GM21825 (cell line): ENCODE measurements at regions not wholly inside any gene's neighbourhood (a gene's known extent, or its start where the extent isn't known, plus 50 kb on each side); places are given as distances from the start of the nearest gene placed in this dataset.
"Not testable (repeated sequence)": the region's sequence is repeated elsewhere in the genome, so short reads cannot be mapped to it uniquely, and the experiment has no call there.

Experiments used
- ATAC-seq: cut with Tn5 transposase; IDR thresholded peaks from one replicate; pipeline ENCODE4 v1.9.1; 2021; ENCODE audit warnings: mild to moderate bottlenecking, moderate library complexity; ENCODE audit not compliant: unreplicated experiment

DNA sequence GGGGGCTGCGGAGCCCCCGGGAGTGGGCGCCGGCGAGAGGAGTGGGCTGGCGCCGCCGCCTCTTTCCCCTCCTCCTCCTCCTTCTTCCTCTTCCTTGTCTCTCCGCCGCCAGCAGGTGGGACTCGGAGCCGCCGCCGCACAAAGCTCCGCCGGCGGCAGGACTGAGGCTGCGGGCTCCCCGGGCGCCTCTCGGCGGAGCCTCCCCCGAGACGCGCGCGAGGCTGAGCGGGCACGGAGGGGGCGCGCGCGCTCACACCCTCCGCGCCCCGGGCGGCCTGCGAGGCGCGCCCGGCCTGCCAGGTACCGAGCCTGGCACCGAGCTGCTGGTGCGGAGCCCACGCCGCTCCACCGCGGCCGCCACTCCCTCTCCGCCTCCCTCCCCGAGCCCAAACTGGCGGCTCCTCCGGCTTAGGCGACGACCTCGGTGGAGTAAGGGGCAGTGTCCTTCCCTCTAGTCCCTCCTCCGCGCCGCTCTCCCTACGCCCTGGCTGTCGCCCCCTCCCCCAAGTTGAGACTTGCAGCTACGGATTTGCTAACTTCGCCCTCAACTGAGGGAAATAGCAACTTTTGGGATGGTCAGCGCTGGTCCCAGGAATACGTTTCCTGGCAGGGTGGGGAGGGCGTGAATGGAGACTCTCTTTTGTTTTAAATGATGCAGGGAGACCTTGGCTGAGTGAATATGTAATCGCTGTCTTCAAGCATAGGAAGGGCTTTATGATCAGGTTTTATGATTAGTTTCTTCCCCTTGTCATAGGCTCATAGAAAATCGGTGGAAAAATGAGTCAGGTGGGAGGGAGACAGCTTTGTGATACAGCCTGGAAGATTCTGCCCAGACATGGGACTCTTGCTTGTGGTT, 199.5 kb upstream of the CAND1 start:
- ATAC-seq = no peak

DNA sequence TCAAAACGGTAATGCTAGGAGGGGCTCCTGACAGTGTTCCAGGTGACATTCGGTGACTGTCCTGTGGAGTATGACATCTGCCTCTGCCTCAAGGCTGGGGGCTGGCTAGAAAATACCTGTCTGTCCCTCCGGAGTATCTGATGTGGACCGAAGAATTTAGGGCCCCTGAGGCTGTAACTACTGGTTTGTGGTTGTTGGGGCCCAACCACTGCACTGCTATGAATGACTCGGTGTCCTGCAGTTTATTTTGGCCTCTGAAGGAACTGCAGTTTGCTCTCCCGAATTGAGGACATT, 198.9 kb upstream of the CAND1 start:
- no peak for ATAC-seq

DNA sequence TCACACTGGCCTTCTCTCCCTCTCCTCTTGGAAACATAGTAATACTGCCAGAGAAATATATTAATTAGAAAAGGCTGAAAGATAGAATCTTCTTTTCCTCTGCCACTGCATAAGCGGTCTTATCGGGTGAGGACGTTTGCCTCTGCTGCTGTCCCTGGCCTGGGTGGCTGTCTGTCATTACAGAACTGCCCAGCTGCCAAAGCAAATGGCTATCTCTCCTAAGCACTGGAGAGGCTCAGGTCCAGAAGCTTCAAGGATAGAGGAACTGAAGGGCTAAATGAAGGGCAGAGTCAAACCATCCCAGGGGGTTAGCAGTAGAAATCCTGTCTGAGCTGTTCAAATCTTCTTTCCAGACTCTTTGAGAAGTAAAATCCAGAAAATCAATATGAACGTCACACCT, 198.6 kb upstream of the CAND1 start:
- ATAC-seq = no peak

DNA sequence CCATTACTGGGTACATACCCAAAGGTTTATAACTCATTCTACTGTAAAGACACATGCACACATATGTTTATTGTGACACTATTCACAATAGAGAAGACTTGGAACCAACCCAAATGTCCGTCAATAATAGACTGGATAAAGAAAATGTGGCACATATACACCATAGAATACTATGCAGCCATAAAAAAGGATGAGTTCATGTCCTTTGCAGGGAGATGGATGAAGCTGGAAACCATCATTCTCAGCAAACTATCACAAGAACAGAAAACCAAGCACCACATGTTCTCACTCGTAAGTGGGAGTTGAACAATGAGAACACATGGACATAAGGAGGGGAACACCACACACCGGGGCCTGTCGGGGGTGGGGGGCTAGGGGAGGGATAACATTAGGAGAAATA, 196.9 kb upstream of the CAND1 start:
- not testable (repeated sequence) for ATAC-seq

DNA sequence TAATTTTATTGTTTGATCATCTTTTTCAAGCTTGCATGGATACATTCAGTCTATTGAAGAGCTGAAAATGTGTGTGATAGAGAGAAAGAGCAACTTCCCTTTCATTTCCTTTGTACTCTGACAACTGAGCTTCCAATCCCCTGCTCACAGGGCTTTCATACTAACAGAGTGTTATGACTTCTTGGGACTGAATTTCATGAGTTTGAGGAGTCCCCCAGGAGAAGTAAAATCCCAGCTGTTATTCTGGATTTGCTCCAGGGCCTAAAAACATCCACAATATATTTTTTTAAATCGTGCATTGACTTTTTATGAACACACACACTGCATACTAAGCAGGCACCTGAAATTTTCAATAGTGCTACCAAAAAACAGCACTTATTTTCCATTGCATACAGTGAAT, 195.8 kb upstream of the CAND1 start:
- ATAC-seq = no peak

DNA sequence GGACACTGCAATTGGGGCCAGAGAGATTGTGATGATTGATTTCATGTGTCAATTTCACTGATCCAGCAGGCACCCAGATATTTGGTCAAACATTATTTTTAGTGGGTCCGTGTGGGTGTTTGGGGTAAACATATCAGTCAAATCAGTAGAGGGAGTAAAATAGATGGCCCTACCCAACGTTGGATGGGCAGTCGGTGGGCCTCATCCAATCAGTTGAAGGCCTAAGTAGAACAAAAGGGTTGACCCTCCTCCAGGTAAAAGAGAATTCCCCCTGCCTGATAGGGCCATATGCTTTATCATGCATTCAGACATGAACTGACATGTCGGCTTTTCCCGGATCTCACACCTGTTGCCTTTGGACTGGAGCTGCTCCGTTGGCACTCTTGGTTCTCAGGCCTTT, 195.1 kb upstream of the CAND1 start:
- ATAC-seq = no peak

DNA sequence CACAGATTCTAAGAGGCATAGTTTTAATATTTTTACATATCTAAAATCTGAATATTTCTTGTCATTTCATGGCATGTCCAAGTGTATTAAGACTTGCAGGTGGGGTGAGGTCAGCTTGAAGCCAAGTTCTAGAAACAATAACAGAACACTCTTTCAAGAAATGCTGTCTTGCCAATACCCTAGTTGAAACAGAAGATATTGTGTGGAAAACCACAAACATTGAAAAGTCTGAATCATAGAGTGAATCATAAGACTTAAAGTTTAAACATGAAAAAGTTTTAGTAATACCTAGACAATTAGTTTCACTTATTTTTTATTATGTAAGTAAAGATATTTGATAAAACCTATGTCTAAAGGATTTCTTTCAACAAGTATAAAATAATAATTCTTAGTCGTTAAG, 191.5 kb upstream of the CAND1 start:
- ATAC-seq = no peak

DNA sequence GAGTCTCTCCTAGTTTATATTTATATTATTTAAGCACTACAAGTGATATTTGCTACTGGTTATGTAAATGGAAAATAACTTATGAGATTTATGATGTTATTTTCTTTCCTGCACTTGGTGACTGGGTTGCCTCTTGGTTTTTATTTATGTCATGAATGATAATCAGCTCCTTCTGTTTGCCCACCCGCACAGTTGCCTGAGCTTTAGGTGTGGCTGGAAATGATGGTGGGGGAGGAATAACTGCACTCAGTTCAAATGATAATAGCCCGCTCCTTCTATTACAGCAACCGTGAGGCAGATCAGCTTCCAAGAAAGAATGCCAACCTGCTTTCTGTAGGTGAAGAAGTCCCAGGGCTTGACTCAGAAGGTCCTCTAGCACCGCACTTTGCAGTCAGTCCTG, 190.2 kb upstream of the CAND1 start:
- no peak for ATAC-seq

DNA sequence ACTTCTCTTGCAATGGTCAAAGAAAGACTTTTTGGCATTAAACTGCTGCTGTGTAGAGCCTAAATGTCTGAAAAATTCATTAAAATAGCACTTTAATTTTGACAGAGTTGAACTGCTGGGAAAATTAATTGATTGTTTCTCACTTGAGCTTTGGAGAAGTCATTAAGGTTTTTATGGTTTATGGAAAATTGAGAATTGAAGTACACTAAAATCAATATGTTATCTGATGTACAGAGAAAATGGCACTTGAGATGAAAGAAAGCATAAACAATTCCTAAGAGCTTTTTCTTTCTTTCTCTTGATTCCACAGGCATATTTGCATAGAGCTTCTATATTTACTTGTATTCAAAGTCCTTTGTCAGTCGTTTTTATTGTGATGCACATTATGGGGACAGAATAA, 188.5 kb upstream of the CAND1 start:
- ATAC-seq = no peak

DNA sequence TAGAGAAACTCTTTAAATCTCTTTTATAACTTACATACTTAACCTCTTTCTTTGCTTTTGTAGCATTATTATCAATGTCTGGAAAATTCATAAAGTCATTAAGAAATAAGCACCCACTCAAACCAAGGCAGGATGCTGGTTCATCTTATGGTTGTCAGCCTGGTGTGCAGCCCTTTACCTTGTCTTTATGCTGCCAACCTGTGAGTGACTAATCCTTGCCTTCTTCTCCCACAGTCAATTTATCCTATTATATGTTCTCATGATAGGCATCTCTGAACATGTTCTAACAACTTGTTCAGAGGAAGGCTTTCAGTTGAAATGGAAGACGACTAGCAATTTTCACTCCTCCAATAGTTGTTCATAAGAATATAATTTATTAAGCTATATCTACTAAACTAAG, 186.9 kb upstream of the CAND1 start:
- ATAC-seq = no peak

DNA sequence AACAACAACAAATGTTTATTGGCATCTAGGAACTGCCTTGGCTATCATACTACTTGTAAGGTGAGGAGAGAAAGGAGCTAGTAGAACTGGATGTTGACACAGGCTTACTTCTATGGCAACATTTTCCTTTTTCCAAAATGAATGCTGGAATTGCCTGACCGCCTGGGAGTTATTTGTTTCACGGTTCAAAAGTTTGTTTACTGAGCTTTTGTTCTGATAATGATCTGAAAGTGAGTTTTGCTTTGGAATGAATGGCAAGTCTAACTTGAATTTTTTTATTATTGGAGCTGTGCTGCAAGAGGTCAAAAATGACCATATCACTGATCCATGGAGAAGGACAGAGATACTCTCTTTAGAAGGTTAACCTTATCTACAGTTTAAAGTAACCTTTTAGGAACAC, 183.5 kb upstream of the CAND1 start:
- ATAC-seq = no peak

DNA sequence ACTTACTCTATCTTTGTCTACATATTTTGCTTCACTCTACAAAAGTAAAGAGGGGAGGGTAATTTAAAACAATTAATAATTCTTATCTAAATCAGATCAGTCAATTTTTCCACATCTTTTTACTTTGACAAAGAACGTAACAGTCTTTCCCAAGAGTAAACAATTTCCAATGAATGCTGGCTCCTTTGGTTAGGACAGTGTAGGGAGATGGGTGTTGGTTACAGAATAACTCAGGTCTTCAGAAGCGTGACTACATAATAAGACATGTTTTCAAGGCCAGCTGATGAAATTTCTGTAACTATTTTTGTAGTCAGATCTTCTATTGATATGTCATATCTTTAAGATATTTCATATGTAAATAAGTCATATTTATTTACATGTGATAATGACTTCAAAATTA, 183.0 kb upstream of the CAND1 start:
- ATAC-seq = no peak

DNA sequence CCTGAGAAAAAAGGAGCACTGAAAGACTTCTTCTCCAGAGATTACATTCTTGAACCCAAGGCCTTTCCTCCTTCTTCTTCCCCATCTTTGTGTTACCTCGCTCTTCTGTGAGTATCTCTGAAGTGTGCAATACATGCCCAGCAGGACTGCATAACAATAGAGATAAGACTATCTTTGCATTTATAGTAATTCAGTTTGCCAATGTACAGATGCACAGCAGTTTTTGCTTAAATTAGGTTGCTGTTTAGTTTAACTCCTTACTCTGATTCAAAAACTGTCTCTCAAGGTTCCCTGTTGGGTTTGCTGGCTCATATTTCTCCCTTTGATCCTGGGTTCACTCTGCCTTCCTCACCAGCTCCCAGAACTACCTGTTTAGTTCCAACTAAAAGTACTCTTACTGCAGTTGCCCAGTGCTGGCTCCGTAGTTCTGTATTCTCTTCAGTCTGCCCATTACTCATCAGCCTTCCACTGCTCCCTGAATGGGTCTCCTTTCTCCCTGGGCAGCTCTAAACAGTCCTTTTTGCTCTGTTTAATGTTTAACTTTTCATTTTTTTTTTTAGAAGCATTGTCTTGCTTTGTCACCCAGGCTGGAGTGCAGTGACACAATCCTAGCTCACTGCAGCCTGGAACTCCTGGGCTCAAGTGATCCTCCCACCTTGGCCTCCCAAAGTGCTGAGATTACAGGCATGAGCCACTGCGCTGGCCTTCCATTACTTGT, 180.6 kb upstream of the CAND1 start:
- ATAC-seq = no peak

DNA sequence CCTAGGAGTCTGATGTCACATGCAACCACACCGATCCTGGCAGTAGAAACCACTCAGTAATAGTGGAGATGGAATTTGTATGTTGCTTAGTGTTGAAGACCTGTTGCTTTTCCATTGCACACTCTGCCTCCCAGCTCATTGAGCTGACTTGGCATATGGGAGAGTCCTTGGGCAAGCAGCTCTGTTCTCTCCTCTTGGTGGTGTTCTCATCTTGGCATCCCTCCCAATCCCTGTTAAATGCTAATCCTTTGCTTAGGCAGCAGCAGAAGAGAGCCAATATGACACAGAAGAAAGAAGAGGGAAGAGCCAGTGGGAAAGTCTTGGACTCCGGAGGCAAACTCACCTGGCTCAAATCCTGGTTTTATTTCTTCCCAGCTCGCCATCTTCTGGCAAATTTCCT, 178.0 kb upstream of the CAND1 start:
- ATAC-seq = no peak

DNA sequence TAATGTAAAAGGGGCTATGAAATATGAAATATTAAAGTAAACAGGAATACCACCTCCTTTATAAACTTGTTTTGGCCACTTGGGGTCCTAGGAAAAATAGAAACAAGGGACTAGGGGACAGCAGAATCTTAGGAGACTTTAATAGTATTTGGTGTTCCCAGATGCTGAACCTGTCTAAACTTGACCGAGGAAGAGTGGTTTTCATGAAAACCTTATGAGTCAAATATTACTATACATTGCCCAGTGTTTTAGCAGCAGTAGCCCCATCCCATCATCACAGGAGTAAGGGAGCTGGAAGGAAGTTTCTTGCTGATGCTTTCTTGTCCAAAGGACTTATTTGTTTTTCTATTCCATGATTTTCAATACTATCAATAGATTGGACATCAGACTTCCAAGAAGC, 177.5 kb upstream of the CAND1 start:
- no peak for ATAC-seq

DNA sequence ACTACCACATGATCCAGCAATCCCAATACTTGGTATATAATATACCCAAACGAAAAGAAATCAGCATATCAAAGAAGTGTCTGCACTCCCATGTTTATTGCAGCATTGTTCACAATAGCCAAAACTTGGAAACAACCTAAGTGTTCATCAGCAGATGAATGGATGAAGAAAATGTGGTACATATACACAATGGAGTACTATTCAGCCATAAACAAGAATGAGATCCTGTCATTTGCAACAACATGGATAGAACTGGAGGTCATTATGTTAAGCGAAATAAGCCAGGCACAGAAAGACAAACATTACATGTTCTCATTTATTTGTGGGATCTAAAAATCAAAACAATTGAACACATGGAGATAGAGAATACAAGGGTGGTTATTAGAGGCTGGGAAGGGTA, 176.2 kb upstream of the CAND1 start:
- not testable (repeated sequence) for ATAC-seq

DNA sequence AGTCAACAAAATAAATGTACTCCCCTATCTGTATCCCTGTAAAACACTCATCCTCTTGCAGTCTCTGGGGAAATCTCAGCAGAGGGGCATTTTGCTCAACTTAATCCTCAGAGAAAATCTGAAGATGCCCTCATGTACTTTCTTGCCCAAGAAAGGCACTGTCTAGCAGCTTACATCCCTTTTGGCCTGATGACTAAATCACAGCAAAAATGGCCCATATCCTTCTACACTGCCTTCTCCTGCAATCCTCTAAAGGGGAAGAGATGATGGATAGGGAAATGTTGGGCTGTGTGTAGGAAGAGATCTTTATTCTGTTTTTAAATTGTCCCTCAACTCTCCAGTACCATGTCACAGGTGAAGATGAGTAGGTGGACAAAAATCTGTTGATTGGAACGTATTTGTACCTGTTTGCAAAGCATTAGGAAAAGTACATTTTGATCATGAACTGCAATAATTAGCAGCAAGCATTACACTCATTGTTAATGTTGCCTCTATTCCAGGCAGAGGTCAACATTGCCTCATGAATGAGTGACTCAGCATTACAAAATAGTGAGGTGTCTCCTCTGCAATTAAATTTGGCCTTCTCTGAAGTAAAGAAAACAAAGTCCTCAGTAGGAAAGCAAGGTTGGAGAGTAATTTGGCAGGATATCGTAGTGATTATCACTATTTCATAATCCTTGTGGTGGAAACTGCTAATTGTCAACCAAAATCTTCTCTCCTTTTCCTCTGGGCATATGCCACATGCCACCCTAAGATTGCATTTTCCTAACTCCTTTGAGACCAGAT, 172.4 kb upstream of the CAND1 start:
- no peak for ATAC-seq

DNA sequence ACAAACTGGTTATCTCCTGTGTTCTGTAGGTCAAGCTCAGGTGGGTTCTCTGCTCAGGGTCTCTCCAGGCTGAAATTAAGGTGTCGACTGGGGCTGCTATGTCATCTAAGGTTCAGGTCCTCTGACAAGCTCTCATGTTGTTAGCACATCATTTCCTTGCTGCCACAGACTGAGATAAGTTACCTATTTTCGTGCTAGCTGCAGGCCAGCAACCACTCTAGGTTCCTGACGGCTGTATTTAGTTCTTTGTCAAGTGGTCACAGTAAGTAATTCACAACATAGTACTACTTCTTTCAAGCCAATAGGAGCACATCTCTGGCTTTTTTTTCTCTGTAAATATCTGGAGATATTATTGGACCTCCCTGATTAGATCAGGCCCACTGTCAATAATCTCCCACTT, 169.3 kb upstream of the CAND1 start:
- no peak for ATAC-seq

DNA sequence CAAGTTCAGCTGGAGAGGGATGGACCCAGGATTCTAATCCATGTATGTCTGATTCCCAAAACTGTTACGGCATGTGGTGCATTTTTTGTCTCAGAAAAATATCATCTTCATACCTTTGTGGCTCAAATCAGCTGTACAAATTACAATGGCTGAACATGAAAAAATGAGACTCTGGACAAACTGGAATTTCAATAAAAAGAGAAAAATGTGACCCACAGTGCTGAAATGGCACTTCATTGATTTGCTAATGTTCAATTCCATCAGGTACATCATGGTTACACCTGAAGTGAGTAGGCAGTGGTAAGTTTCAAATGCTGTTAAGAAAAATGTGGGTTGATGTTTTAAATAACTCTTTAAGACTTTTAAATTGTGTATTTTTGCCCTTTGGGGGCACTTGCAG, 165.6 kb upstream of the CAND1 start:
- ATAC-seq = no peak

DNA sequence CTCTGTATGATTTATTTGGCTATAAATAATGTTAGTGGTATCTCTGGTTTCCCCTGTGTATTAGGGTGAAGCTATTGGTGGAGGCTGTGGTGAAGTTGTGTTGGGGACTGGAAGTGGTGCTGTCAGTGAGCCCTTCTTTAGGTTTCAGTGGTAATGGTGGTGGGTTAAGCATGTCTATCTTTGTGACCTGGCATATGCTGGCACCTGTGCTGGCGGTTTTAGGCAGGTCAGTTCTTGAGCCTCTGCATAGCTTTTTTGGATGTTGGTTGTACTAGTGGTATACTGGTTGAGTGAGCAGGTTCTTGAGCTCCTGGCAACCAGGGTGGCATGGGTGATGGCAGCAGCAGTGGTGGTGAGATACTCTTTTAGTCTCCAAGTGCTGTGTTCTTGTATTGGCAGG, 161.9 kb upstream of the CAND1 start:
- ATAC-seq = no peak

DNA sequence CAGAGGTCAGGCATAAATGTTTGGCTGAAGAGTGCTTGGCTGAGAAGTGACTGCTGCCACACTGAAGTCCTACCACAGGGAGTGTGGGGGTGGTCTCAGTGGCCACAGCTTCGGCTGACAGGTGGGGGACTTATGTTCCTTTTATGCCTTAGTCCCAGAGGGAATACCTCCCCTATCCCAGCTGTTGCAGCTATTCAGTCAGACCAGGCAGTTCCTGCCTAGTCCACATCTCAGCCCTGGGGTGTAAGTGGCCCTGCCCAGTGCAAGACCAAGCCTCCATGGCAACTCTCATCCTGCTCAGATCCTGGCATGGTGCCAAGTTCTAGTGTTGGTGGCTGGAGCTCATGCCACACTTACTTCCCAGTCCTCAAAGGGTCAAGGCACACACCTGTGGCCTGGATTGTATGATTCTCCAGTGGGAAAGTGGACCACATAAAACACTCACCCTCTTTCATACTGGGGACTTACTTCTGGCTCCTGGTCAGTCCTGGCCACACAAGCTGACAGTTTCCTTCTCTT, 161.3 kb upstream of the CAND1 start:
- no peak for ATAC-seq

DNA sequence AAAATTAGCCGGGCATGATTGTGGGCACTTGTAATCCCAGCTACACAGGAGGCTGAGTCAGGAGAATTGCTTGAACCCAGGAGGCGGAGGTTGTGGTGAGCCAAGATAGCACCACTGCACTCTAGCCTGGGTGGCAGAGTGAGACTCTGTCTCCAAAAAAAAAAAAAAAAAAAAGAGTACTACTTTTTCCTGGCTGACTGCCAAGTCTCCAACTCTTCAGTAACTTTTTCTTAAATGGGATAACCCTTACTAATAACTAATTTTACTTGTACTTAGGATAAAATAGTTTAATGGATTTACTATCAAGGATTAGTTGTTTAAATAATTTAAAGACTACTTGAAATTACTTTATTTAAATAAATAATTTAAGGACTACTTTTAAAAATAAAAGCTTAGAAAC, 158.8 kb upstream of the CAND1 start:
- not testable (repeated sequence) for ATAC-seq
